Suppressor macrophage (primary cell): ENCODE measurements at regions not wholly inside any gene's neighbourhood (a gene's known extent, or its start where the extent isn't known, plus 50 kb on each side); places are given as distances from the start of the nearest gene placed in this dataset.
"Not testable (repeated sequence)": the region's sequence is repeated elsewhere in the genome, so short reads cannot be mapped to it uniquely, and the experiment has no call there.

ENCODE experiments used
- DNase-seq, 4 experiments: peaks; one replicate each; pipeline ENCODE4 v3.0.0-alpha.2; 2020 to 2022

- DNase-seq: no peak
These were observed 80.1 kb upstream of the SRD5A2 start for GRCh38 chr2:31660812-31661335.

GRCh38 chr2:31660165-31660564 lies 79.4 kb upstream of the SRD5A2 start:
- no peak for DNase-seq

- DNase-seq: peak in 3 of 4 experiments; percentile 5 to 17 (median 9)
These were observed 73.5 kb upstream of the SRD5A2 start for GRCh38 chr2:31654241-31654640.

- DNase-seq: no peak
These were observed 71.0 kb upstream of the SRD5A2 start for GRCh38 chr2:31651736-31652135.

GRCh38 chr2:31651267-31651666 lies 70.5 kb upstream of the SRD5A2 start:
- DNase-seq: no peak

GRCh38 chr2:31644551-31644950 lies 63.8 kb upstream of the SRD5A2 start:
- DNase-seq: no peak

- DNase-seq: no peak
These were observed 62.0 kb upstream of the SRD5A2 start for GRCh38 chr2:31642707-31643106.

GRCh38 chr2:31632201-31632600 lies 51.5 kb upstream of the SRD5A2 start:
- not testable (repeated sequence) for DNase-seq
